GM06990 (cell line): ENCODE measurements at regions not wholly inside any gene's neighbourhood (a gene's known extent, or its start where the extent isn't known, plus 50 kb on each side); places are given as distances from the start of the nearest gene placed in this dataset.

Experiments
- DNase-seq: peaks from one replicate; pipeline ENCODE4 v3.0.0-alpha.2; 2011; ENCODE audit not compliant: insufficient read length; ENCODE audit errors: extremely low read depth
- H3K27me3 ChIP-seq: replicated peaks from 2 replicates; pipeline ENCODE4 v1.6.0; 2011; ENCODE audit warnings: low read length; ENCODE audit not compliant: control insufficient read depth, insufficient read depth
- H3K36me3 ChIP-seq: 2 replicates; pipeline ENCODE4 v1.5.1; 2011; ENCODE audit warnings: low read length; ENCODE audit not compliant: control insufficient read depth, insufficient read depth
- H3K4me3 ChIP-seq: replicated peaks from 2 replicates; pipeline ENCODE4 v1.5.1; 2011; ENCODE audit warnings: low read depth, mild to moderate bottlenecking, control low read depth, low read length
- TF ChIP-seq, protein P1 (sequence below): IDR thresholded peaks from 2 replicates; pipeline ENCODE4 v1.5.1; 2011; ENCODE audit warnings: low read length, control low read depth, mild to moderate bottlenecking, inconsistent platforms; ENCODE audit not compliant: insufficient read depth, poor library complexity, severe bottlenecking

- TF ChIP-seq, protein P1, sequence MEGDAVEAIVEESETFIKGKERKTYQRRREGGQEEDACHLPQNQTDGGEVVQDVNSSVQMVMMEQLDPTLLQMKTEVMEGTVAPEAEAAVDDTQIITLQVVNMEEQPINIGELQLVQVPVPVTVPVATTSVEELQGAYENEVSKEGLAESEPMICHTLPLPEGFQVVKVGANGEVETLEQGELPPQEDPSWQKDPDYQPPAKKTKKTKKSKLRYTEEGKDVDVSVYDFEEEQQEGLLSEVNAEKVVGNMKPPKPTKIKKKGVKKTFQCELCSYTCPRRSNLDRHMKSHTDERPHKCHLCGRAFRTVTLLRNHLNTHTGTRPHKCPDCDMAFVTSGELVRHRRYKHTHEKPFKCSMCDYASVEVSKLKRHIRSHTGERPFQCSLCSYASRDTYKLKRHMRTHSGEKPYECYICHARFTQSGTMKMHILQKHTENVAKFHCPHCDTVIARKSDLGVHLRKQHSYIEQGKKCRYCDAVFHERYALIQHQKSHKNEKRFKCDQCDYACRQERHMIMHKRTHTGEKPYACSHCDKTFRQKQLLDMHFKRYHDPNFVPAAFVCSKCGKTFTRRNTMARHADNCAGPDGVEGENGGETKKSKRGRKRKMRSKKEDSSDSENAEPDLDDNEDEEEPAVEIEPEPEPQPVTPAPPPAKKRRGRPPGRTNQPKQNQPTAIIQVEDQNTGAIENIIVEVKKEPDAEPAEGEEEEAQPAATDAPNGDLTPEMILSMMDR, result no peak
These were observed 378.4 kb upstream of the CDH5 start for GRCh38 chr16:65988024-65988595.

DNA sequence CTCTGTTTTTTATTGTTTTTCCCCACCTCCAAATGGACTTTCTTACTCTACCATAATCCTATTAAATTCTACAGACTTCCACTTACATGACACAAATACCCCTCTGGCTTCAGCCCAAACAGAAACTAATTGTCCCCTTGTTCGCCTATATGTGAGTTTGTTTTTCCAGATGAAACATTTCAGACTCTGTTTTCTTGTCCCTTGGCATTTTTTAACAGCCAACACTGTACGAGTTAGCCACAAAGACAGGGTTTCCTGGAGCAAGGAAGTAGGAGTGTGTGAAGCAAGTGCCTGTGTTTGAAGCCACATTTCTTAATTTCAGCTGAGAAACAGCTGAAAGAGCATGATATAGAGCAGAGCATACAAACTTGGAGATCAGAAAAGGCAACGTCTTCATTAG, 382.2 kb upstream of the CDH5 start:
- Histone ChIP-seq H3K36me3 (no peaks in the 10 kb centered on the region), H3K27me3 (no peaks in the 10 kb centered on the region), H3K4me3 (no peak overlapping the region)
- TF ChIP-seq, protein P1, result no peak
- no peak for DNase-seq

More at GRCh38 chr16:65988024-65988595, 378.4 kb upstream of the CDH5 start:
- no peak for DNase-seq
- no peaks in the 10 kb centered on the region for H3K27me3 ChIP-seq
- no peak overlapping the region for H3K4me3 ChIP-seq
- H3K36me3 ChIP-seq, result no peaks in the 10 kb centered on the region

DNA sequence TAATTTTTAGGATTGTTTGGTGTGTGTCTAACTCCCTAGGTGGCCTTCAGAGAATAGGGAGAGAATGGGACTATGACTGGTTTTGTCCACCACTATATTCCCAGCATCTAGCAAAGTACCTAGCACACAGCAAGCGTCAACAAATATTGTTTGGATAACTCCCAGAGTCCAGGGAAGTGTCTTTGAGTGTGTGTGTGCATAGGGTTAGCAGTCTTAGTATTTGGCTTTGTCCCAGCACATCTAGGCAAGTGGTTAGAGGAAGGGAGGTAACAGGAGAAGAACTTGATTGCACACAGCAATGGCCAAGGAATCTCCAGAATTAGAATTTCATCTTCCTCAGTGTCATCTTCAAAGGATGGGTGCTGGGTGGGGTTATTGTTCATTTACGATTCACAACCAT, 385.4 kb upstream of the CDH5 start:
- H3K36me3 ChIP-seq, result no peaks in the 10 kb centered on the region
- no peaks in the 10 kb centered on the region for H3K27me3 ChIP-seq
- no peak for DNase-seq
- TF ChIP-seq, protein P1, result no peak
- no peak overlapping the region for H3K4me3 ChIP-seq

DNA sequence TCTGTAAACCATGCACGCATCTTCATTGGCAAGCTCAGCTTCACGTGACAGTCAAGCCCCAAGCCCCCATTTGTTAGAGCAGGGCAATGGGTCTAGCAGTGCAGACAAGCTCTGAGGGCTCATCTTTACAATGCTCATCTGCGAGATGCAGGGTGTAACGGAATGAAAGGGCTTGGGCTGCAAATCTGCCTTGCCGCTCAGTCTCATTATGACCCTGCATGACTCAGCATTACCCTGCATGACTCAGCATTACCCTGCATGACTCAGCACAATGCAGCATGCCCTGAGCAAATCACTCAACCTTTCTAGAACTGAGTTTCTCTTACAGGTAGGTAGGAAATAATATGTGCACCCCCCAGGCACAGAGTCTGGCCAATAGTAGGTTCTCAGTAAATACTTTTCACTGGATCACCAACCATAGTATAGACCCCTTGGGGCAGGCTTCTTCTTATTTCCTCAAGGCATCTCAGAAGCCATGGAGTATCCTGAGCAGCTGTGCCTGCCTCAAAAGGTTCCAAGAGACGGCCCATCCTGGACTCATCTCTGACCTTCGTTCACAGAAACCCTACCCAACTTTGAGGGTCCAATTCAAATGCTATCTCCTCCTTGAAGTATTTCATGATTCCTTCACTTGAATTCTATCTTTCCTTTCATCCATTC, 391.3 kb upstream of the CDH5 start:
- no peak for DNase-seq

DNA sequence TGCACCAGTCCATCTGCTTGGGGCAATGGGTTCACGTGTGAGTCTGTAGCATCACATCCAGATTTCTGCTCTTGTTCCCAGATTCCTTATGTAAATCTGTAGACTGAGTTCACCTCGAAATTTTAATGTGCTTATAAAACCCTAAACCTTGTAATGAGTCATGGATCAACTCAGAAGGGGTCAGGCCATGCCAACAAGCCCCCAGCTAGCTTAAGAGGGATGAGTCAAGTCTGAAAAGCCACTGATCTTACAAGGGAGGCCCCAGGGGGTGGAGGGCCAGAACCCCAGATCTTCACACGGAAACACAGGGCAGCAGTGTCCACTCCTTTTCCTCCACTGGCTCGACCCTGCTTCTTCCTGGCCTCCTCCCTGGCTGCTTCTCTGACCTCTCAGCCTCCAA, 399.1 kb upstream of the CDH5 start:
- TF ChIP-seq, protein P1, result no peak
- Histone ChIP-seq H3K36me3 (no peaks in the 10 kb centered on the region), H3K4me3 (no peak overlapping the region), H3K27me3 (no peaks in the 10 kb centered on the region)
- no peak for DNase-seq

More for the DNA sequence above, 391.3 kb upstream of the CDH5 start:
- Histone ChIP-seq H3K27me3 (no peaks in the 10 kb centered on the region), H3K36me3 (no peaks in the 10 kb centered on the region), H3K4me3 (no peak overlapping the region)
- TF ChIP-seq, protein P1, result no peak
